ENCODE measurements at regions not wholly inside any gene's neighbourhood (a gene's known extent, or its start where the extent isn't known, plus 50 kb on each side); places are given as distances from the start of the nearest gene placed in this dataset.
A peak's percentile ranks its signal among the peaks of the same experiment; 100 is the strongest.

DNA sequence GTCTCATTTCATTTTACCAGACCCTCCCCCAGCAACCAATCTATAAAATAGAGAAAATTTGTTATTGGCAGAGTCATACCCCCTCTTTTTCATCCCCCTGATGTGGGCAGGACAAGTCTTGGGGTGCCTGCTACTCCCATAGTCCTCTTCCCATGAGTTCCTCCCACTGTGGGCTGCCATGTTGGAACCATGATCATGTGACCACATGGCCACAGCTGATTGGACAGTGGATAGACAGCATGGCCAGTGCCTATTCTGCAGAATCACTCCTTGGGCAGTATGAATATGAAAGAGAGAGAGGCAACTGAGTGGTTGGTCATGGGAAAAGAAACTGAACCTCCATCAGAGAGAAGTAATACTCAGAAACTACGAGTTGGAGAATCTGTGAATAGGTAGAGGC is 84.9 kb downstream of the PDCL3 start:
- Mint-ChIP-seq H3K27ac (no peak overlapping the region), H3K27me3 (no peaks in the 10 kb centered on the region), H3K4me1 (ENCODE audit: low read depth) (peaks cover 51% of the 10 kb centered on the region), H3K36me3 (ENCODE audit: low read depth) (no peaks in the 10 kb centered on the region), H3K9me3 (peaks cover 3% of the 10 kb centered on the region), H3K4me3 (no peak overlapping the region)
- ChIA-PET CTCF (no interaction called here), POLR2A (no interaction called here)
- intact Hi-C loops (cut with micrococcal nuclease): no loop called here
- DNase-seq: peak; percentile 14
- no peak for TF ChIP-seq CTCF (IDR thresholded peaks at IDR 0.05)
- ATAC-seq: no peak

GRCh38 chr2:100650151-100650550 is 87.4 kb downstream of the PDCL3 start:
- no peak overlapping the region for H3K27ac Mint-ChIP-seq
- H3K36me3 Mint-ChIP-seq (ENCODE audit: low read depth): no peaks in the 10 kb centered on the region
- H3K9me3 Mint-ChIP-seq: peaks cover 3% of the 10 kb centered on the region
- H3K4me1 Mint-ChIP-seq (ENCODE audit: low read depth): peaks cover 41% of the 10 kb centered on the region
- DNase-seq: no peak
- H3K4me3 Mint-ChIP-seq: no peak overlapping the region
- ChIA-PET POLR2A (no interaction called here), CTCF (interaction anchor here (1.2 to 2.1 kb wide), 3 partner anchors 9 to 56 kb away, joined by 3 to 7 read pairs (median 5); no protein-coding TSS in a partner anchor)
- ATAC-seq: no peak
- intact Hi-C loops (cut with micrococcal nuclease): no loop called here
- H3K27me3 Mint-ChIP-seq: peaks cover 2% of the 10 kb centered on the region
- no peak for TF ChIP-seq CTCF (IDR thresholded peaks at IDR 0.05)

DNA sequence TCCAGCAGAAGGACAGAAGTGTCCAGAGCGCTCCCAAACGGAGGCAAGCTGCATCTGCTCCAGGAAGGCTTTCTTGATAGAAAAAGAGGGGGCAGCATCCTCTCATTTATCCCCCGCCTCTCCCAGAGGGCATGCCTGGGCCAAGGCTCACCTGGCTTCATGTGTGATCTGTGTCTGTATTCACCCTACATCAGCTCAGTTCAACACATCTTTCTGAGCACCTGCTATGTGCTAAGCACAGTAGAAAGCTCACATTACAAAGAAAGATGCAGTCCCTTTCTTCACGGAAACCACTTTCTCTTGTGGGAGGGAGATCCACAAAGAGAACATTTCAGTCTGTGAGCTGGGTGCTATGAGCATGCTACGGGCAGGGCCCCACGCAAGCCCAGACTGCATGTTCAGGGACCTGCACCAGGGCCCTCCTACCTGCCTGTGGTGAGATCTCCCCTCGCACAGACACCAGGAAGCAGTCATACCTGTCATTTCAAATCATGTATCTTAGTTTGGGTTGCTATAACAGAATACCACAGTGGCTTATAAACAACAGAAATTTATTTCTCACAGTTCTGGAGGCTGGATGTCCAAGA is 90.7 kb downstream of the PDCL3 start:
- intact Hi-C loops (cut with micrococcal nuclease): no loop called here
- CTCF ChIA-PET: interaction anchor here (1.0 to 1.4 kb wide), 2 partner anchors 43 to 47 kb away, joined by 3 to 4 read pairs; no protein-coding TSS in a partner anchor

GRCh38 chr2:100654611-100655010 is 91.8 kb downstream of the PDCL3 start:
- no peak for DNase-seq
- TF ChIP-seq CTCF (IDR thresholded peaks at IDR 0.05): no peak
- POLR2A ChIA-PET: no interaction called here
- ATAC-seq: no peak
- H3K27ac Mint-ChIP-seq: no peak overlapping the region
- H3K9me3 Mint-ChIP-seq: no peaks in the 10 kb centered on the region
- H3K4me3 Mint-ChIP-seq: no peak overlapping the region
- CTCF ChIA-PET: interaction anchor here (1.4 kb wide), 1 partner anchor 45 kb away, joined by 6 read pairs; no protein-coding TSS in a partner anchor
- no peaks in the 10 kb centered on the region for H3K36me3 Mint-ChIP-seq (ENCODE audit: low read depth)
- intact Hi-C loops (cut with micrococcal nuclease): no loop called here
- H3K27me3 Mint-ChIP-seq: peaks cover 2% of the 10 kb centered on the region
- H3K4me1 Mint-ChIP-seq (ENCODE audit: low read depth): peaks cover 33% of the 10 kb centered on the region

More for the DNA sequence above, 90.7 kb downstream of the PDCL3 start:
- Mint-ChIP-seq H3K27me3 (peaks cover 2% of the 10 kb centered on the region), H3K9me3 (no peaks in the 10 kb centered on the region), H3K36me3 (ENCODE audit: low read depth) (no peaks in the 10 kb centered on the region), H3K4me3 (no peak overlapping the region), H3K27ac (no peak overlapping the region), H3K4me1 (ENCODE audit: low read depth) (peaks cover 39% of the 10 kb centered on the region)
- peak; percentile 51 for DNase-seq
- no peak for TF ChIP-seq CTCF (IDR thresholded peaks at IDR 0.05)
- POLR2A ChIA-PET: interaction anchor here (1.2 kb wide), 1 partner anchor 9 kb away, joined by 4 read pairs; no protein-coding TSS in a partner anchor
- peak; percentile 80 for ATAC-seq

GRCh38 chr2:100655446-100655845 is 92.7 kb downstream of the PDCL3 start:
- Mint-ChIP-seq H3K9me3 (no peaks in the 10 kb centered on the region), H3K27me3 (peaks cover 2% of the 10 kb centered on the region), H3K27ac (no peak overlapping the region), H3K36me3 (ENCODE audit: low read depth) (no peaks in the 10 kb centered on the region), H3K4me1 (ENCODE audit: low read depth) (peaks cover 25% of the 10 kb centered on the region), H3K4me3 (no peak overlapping the region)
- POLR2A ChIA-PET: interaction anchor here (0.7 kb wide), 1 partner anchor 12 kb away, joined by 3 read pairs; no protein-coding TSS in a partner anchor
- no peak for TF ChIP-seq CTCF (IDR thresholded peaks at IDR 0.05)
- no peak for DNase-seq
- intact Hi-C loops (cut with micrococcal nuclease): no loop called here
- ATAC-seq: no peak
- CTCF ChIA-PET: interaction anchor here (1.4 kb wide), 1 partner anchor 46 kb away, joined by 6 read pairs; no protein-coding TSS in a partner anchor

Measured in activated CD8-positive, alpha-beta T cell treated with anti-CD3 and anti-CD28 coated beads for 36 hours (primary cell).